Endothelial cell of umbilical vein (primary cell): ENCODE measurements at regions not wholly inside any gene's neighbourhood (a gene's known extent, or its start where the extent isn't known, plus 50 kb on each side); places are given as distances from the start of the nearest gene placed in this dataset.

ENCODE experiments used
- BruUV-seq: library from RNA; stranded (reverse); fragments of 400-500 nt; replicated peaks from 2 replicates; lab custom pipeline; 2021; lab: Mats Ljungman, UMichigan
- CTCF ChIA-PET: fragments of 300-600, 350-600 bp; sonication (Branson Sonifier 250); formaldehyde crosslinking; loops from one replicate; lab custom pipeline; 2021; ENCODE audit warnings: antibody characterized with exemption, inconsistent platforms; lab: Charles Lee
- POLR2A ChIA-PET: fragments of 300-600, 350-600 bp; sonication (Branson Sonifier 250); formaldehyde crosslinking; loops from one replicate; lab custom pipeline; 2021; ENCODE audit warnings: antibody characterized with exemption, inconsistent platforms; lab: Charles Lee
- DNase-seq: peaks from one replicate; pipeline ENCODE4 v3.0.0-alpha.2; 2011; ENCODE audit warnings: low read depth, low spot score
- FAIRE-seq: peaks from 2 replicates; lab custom pipeline; 2011; peaks lifted over from hg19 to GRCh38; lab: Jason Lieb, UNC
- H2AFZ ChIP-seq: 2 replicates; pipeline ENCODE4 v1.6.0; 2012; ENCODE audit warnings: low read depth, low read length, control low read depth, inconsistent platforms
- H3K27ac ChIP-seq: 2 replicates; pipeline ENCODE4 v1.5.1; 2011; ENCODE audit warnings: low read depth, mild to moderate bottlenecking, control low read depth, low read length, moderate library complexity; ENCODE audit not compliant: insufficient read depth
- H3K27me3 ChIP-seq, 2 experiments: 2 replicates each; pipeline versions ENCODE4 v1.6.0 to v1.6.1; 2011; ENCODE audit warnings: low read length in 2 of 2, mixed read lengths in 1 of 2; ENCODE audit not compliant: control insufficient read depth in 2 of 2, insufficient read depth in 2 of 2
- H3K36me3 ChIP-seq, 2 experiments: 2 replicates in 1 of 2; 3 replicates in 1 of 2; pipeline ENCODE4 v1.5.1; 2011; ENCODE audit warnings: low read length in 2 of 2, mild to moderate bottlenecking in 1 of 2, moderate library complexity in 1 of 2; ENCODE audit not compliant: control insufficient read depth in 2 of 2, insufficient read depth in 2 of 2; ENCODE audit errors: extremely low read depth in 1 of 2
- H3K4me1 ChIP-seq: 3 replicates; pipeline ENCODE4 v1.5.1; 2011; ENCODE audit warnings: mild to moderate bottlenecking, low read length; ENCODE audit not compliant: control insufficient read depth, insufficient read depth; ENCODE audit errors: extremely low read depth
- H3K4me2 ChIP-seq: 2 replicates; pipeline ENCODE4 v1.6.1; 2011; ENCODE audit warnings: low read length, control low read depth, mixed read lengths; ENCODE audit not compliant: insufficient read depth
- H3K4me3 ChIP-seq, 3 experiments: fragments of 200-600 bp in 1 of 3; sonication (generic), shearing (Covaris generic) in 1 of 3; replicated peaks in 1 of 3; 2 replicates each; pipeline ENCODE4 v1.5.1; 2011 to 2016; ENCODE audit warnings: control low read depth in 3 of 3, low read length in 3 of 3, mild to moderate bottlenecking in 2 of 3, inconsistent platforms in 1 of 3, low read depth in 1 of 3, moderate library complexity in 1 of 3; ENCODE audit not compliant: insufficient read depth in 1 of 3
- H3K79me2 ChIP-seq: 2 replicates; pipeline ENCODE4 v1.6.0; 2012; ENCODE audit warnings: low read length, inconsistent platforms; ENCODE audit not compliant: control insufficient read depth, insufficient read depth
- H3K9ac ChIP-seq: replicated peaks from 2 replicates; pipeline ENCODE3; 2011; ENCODE audit warnings: low read length, control low read depth; ENCODE audit not compliant: insufficient read depth; ENCODE audit errors: extremely low read depth
- H3K9me1 ChIP-seq: replicated peaks from 3 replicates; pipeline ENCODE4 v1.6.0; 2011; ENCODE audit warnings: mild to moderate bottlenecking, low read length; ENCODE audit not compliant: control insufficient read depth, insufficient read depth; ENCODE audit errors: extremely low read depth
- H3K9me3 ChIP-seq: replicated peaks from 2 replicates; pipeline ENCODE4 v1.5.1; 2012; ENCODE audit warnings: low read length, inconsistent platforms; ENCODE audit not compliant: control insufficient read depth, insufficient read depth
- H4K20me1 ChIP-seq: replicated peaks from 2 replicates; pipeline ENCODE3; 2011; ENCODE audit warnings: mild to moderate bottlenecking, low read length; ENCODE audit not compliant: control insufficient read depth, insufficient read depth; ENCODE audit errors: extremely low read depth
- CTCF ChIP-seq, 2 donors: IDR thresholded peaks; 1 replicate in 1 of 2; 2 replicates in 1 of 2; pipeline ENCODE4 v1.5.1; 2011; ENCODE audit warnings: low read length in 2 of 2, mild to moderate bottlenecking in 2 of 2, moderate library complexity in 2 of 2, control low read depth in 1 of 2, inconsistent platforms in 1 of 2, low read depth in 1 of 2; ENCODE audit not compliant: insufficient read depth in 1 of 2; ENCODE audit errors: extremely low read depth in 1 of 2
- EZH2 ChIP-seq: IDR thresholded peaks from 2 replicates; pipeline ENCODE4 v1.6.1; 2012; ENCODE audit warnings: borderline replicate concordance, low read depth, mild to moderate bottlenecking, moderate library complexity, low read length, inconsistent platforms; ENCODE audit not compliant: severe bottlenecking
- FOS ChIP-seq: IDR thresholded peaks from 2 replicates; pipeline ENCODE4 v1.6.1; 2011; ENCODE audit warnings: mild to moderate bottlenecking, low read length, moderate library complexity, borderline replicate concordance; ENCODE audit not compliant: insufficient read depth
- GATA2 ChIP-seq: IDR thresholded peaks from 2 replicates; pipeline ENCODE4 v1.7.0; 2011; ENCODE audit warnings: low read depth, mild to moderate bottlenecking, moderate library complexity, mixed read lengths, low read length; ENCODE audit not compliant: insufficient read length, insufficient read depth
- JUN ChIP-seq: IDR thresholded peaks from 2 replicates; pipeline ENCODE4 v1.6.1; 2011; ENCODE audit warnings: borderline replicate concordance, low read depth; ENCODE audit not compliant: insufficient read length, insufficient read depth
- MAX ChIP-seq: IDR thresholded peaks from 2 replicates; pipeline ENCODE4 v1.6.1; 2011; ENCODE audit not compliant: insufficient read depth, insufficient read length
- MYC ChIP-seq: IDR thresholded peaks from one replicate; pipeline ENCODE4 v1.6.1; 2011; ENCODE audit warnings: mild to moderate bottlenecking, low read depth, low read length
- POLR2A ChIP-seq: IDR thresholded peaks from 2 replicates; pipeline ENCODE4 v1.6.1; 2012; ENCODE audit warnings: low read depth, mild to moderate bottlenecking, control low read depth, low read length
- POLR2AphosphoS5 ChIP-seq: IDR thresholded peaks from 2 replicates; pipeline ENCODE4 v1.6.1; 2012; ENCODE audit warnings: low read depth, mild to moderate bottlenecking, control low read depth, low read length, moderate library complexity; ENCODE audit not compliant: insufficient read depth
- dilution Hi-C: fragments of 300-500 bp; cut with MboI; formaldehyde crosslinking; loops from one replicate; pipeline ENCODE4 v1.15.0; 2019; ENCODE audit warnings: low sequenced_read_pairs; ENCODE audit not compliant: extremely low pct_ligation_motif_present
- intact Hi-C: fragments of 100-400 bp; cut with micrococcal nuclease; formaldehyde crosslinking; loops from one replicate; pipeline ENCODE4 v1.10.0; 2022

GRCh38 chr2:35714883-35715282 is 640.7 kb upstream of the CRIM1 start:
- FAIRE-seq (no peak), DNase-seq (no peak)
- H3K9ac ChIP-seq = no peak overlapping the region
- TF ChIP-seq MAX (no peak), POLR2A (no peak), POLR2AphosphoS5 (no peak), MYC (no peak), JUN (no peak), GATA2 (no peak), FOS (no peak), CTCF (IDR thresholded peaks at IDR 0.05; ENCODE audit: extremely low read depth in 1 of 2, insufficient read depth in 1 of 2, low read depth in 1 of 2, low read length in 2 of 2) (no peak), EZH2 (no peak)
- CTCF ChIA-PET = no interaction called here
- H3K36me3 ChIP-seq = no peaks in the 10 kb centered on the region
- H3K9me3 ChIP-seq = no peaks in the 10 kb centered on the region
- no peaks in the 10 kb centered on the region for H3K9me1 ChIP-seq
- dilution Hi-C loops (no loop called here), intact Hi-C loops (no loop called here)
- H3K4me2 ChIP-seq = no peak overlapping the region
- no peaks in the 10 kb centered on the region for H3K79me2 ChIP-seq
- H3K4me1 ChIP-seq = no peaks in the 10 kb centered on the region
- no peak overlapping the region for H2AFZ ChIP-seq
- no peak overlapping the region for H3K4me3 ChIP-seq
- no peak overlapping the region for H3K27ac ChIP-seq
- POLR2A ChIA-PET = no interaction called here
- no TSS peak for BruUV-seq
- no peaks in the 10 kb centered on the region for H4K20me1 ChIP-seq
- no peaks in the 10 kb centered on the region for H3K27me3 ChIP-seq
